Natural killer cell (primary cell): ENCODE measurements at regions not wholly inside any gene's neighbourhood (a gene's known extent, or its start where the extent isn't known, plus 50 kb on each side); places are given as distances from the start of the nearest gene placed in this dataset.

Source experiments
- ATAC-seq, 3 donors: fragments of 150-1000 bp in 2 of 3; fragments of 200-7000 bp in 1 of 3; cut with Tn5 transposase; 1 replicate in 1 of 3; 2 replicates in 2 of 3; pipeline ENCODE4 v1.10.0; 2021; ENCODE audit warnings: mild to moderate bottlenecking in 2 of 3, moderate library complexity in 2 of 3
- DNase-seq, 2 donors: peaks; one replicate each; pipeline versions ENCODE4 v3.0.0 to v3.0.0-alpha.2; 2013 to 2021; ENCODE audit warnings: mixed read lengths in 1 of 2
- H3K27ac ChIP-seq: one replicate; pipeline ENCODE4 v1.5.1; 2013; ENCODE audit warnings: mild to moderate bottlenecking, low read length
- H3K27me3 ChIP-seq: one replicate; pipeline ENCODE4 v1.6.1; 2013; ENCODE audit warnings: low read length; ENCODE audit not compliant: control insufficient read depth, insufficient read depth
- H3K36me3 ChIP-seq: one replicate; pipeline ENCODE4 v1.6.1; 2013; ENCODE audit warnings: low read length; ENCODE audit not compliant: control insufficient read depth, insufficient read depth
- H3K4me1 ChIP-seq: one replicate; pipeline ENCODE4 v1.6.1; 2013; ENCODE audit warnings: low read length; ENCODE audit not compliant: control insufficient read depth, insufficient read depth
- H3K4me3 ChIP-seq: one replicate; pipeline ENCODE4 v1.5.1; 2013; ENCODE audit warnings: low read length
- H3K9me3 ChIP-seq: one replicate; pipeline ENCODE4 v1.6.1; 2013; ENCODE audit warnings: low read length; ENCODE audit not compliant: control insufficient read depth, insufficient read depth
- H3K27ac Mint-ChIP-seq, 2 donors: one replicate each; pipeline ENCODE4 v1.8.0; 2022; ENCODE audit warnings: mild to moderate bottlenecking in 2 of 2, mixed read lengths in 2 of 2, moderate library complexity in 1 of 2
- H3K27me3 Mint-ChIP-seq, 2 donors: one replicate each; pipeline ENCODE4 v1.8.0; 2022; ENCODE audit warnings: low read depth in 2 of 2, mixed read lengths in 2 of 2
- H3K36me3 Mint-ChIP-seq: one replicate; pipeline ENCODE4 v1.8.0; 2022; ENCODE audit warnings: mixed read lengths
- H3K4me1 Mint-ChIP-seq, 2 donors: one replicate each; pipeline ENCODE4 v1.8.0; 2022; ENCODE audit warnings: mixed read lengths in 2 of 2
- H3K4me3 Mint-ChIP-seq: one replicate; pipeline ENCODE4 v1.8.0; 2022; ENCODE audit warnings: mild to moderate bottlenecking, moderate library complexity, mixed read lengths
- H3K9me3 Mint-ChIP-seq, 2 donors: one replicate each; pipeline ENCODE4 v1.8.0; 2022; ENCODE audit warnings: mixed read lengths in 2 of 2
- CTCF ChIP-seq: fragments of 200-600 bp; IDR thresholded peaks from one replicate; pipeline ENCODE4 v1.8.0; 2022; ENCODE audit warnings: antibody characterized with exemption
- WGBS: methylation state at CpG from one replicate; pipeline ENCODE4 v1.1.7; 2013; ENCODE audit warnings: missing lambda C conversion rate; ENCODE audit not compliant: insufficient coverage; 5-methylcytosine and 5-hydroxymethylcytosine counted together
- intact Hi-C: fragments of 100-400 bp; cut with micrococcal nuclease; formaldehyde crosslinking; loops from one replicate; pipeline ENCODE4 v1.14.2; 2022

DNA sequence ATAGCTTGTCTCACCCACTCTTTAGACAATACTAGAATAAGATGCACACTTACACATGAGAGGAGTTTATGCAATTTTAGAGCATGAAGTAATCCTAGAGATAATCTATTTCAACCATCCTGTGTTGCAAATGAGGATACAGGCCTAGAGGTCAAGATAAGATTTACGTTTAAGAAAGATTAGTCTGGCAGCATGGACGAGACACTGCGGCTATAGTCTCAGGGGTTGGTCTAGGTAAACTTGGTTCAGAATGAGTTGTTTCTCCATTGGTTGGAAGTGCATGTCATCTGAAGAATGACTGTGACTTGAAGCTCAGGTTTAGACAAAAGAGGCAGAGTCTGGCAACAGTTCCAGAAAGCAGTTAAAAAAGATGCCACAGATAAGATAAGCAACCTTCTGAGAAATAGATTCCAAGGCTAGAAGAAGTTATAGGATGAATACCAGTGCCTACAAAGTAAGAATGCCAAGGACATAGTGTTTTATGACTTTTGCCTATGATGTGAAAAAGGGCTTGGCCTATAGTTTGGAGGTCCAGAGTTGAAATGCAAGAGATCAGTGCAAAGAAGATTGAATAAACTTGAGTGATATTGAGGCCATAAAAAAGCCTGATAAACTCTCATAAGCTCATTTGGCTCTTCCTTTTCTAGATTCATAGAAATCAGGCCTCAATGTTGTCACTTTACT lies 631.0 kb downstream of the SQOR start:
- no peak for ATAC-seq
- Mint-ChIP-seq H3K4me1 (no peaks in the 10 kb centered on the region), H3K9me3 (peaks cover 5% of the 10 kb centered on the region in 2 donors), H3K36me3 (no peaks in the 10 kb centered on the region), H3K27me3 (no peaks in the 10 kb centered on the region), H3K4me3 (no peak overlapping the region), H3K27ac (no peak overlapping the region)
- Histone ChIP-seq H3K27me3 (no peaks in the 10 kb centered on the region), H3K27ac (no peak overlapping the region), H3K4me3 (no peak overlapping the region), H3K4me1 (no peaks in the 10 kb centered on the region), H3K36me3 (no peaks in the 10 kb centered on the region), H3K9me3 (peaks cover 6% of the 10 kb centered on the region)
- DNase-seq: no peak
- intact Hi-C loops: no loop called here
- 79% methylated on average over 3 of the region's 3 CpGs for WGBS
- TF ChIP-seq CTCF: no peak

GRCh38 chr15:46266661-46267060 lies 631.8 kb downstream of the SQOR start:
- H3K4me3 Mint-ChIP-seq: no peak overlapping the region
- no peak for TF ChIP-seq CTCF
- Histone ChIP-seq H3K9me3 (peaks cover 6% of the 10 kb centered on the region), H3K27me3 (no peaks in the 10 kb centered on the region), H3K4me3 (no peak overlapping the region), H3K4me1 (no peaks in the 10 kb centered on the region), H3K36me3 (no peaks in the 10 kb centered on the region), H3K27ac (no peak overlapping the region)
- 93% methylated on average over 2 of the region's 2 CpGs for WGBS
- DNase-seq: no peak
- no peak for ATAC-seq
- no peak overlapping the region for H3K27ac Mint-ChIP-seq
- H3K4me1 Mint-ChIP-seq: no peaks in the 10 kb centered on the region
- H3K9me3 Mint-ChIP-seq: peaks cover 5 to 7% of the 10 kb centered on the region in 2 donors
- no peaks in the 10 kb centered on the region for H3K27me3 Mint-ChIP-seq
- no peaks in the 10 kb centered on the region for H3K36me3 Mint-ChIP-seq
- intact Hi-C loops: no loop called here

- DNase-seq (no peak), ATAC-seq (no peak)
- H3K9me3 Mint-ChIP-seq: peaks cover 7 to 8% of the 10 kb centered on the region in 2 donors
- no peak for TF ChIP-seq CTCF
- WGBS: 85% methylated on average over 4 of the region's 5 CpGs
- Histone ChIP-seq H3K27ac (no peak overlapping the region), H3K4me3 (no peak overlapping the region), H3K4me1 (no peaks in the 10 kb centered on the region), H3K9me3 (no peaks in the 10 kb centered on the region), H3K27me3 (no peaks in the 10 kb centered on the region), H3K36me3 (no peaks in the 10 kb centered on the region)
- no peak overlapping the region for H3K27ac Mint-ChIP-seq
- H3K4me1 Mint-ChIP-seq: no peaks in the 10 kb centered on the region
- no peaks in the 10 kb centered on the region for H3K27me3 Mint-ChIP-seq
- intact Hi-C loops: no loop called here
- H3K36me3 Mint-ChIP-seq: no peaks in the 10 kb centered on the region
- no peak overlapping the region for H3K4me3 Mint-ChIP-seq
Measured at GRCh38 chr15:46270481-46271147, 635.8 kb downstream of the SQOR start.

DNA sequence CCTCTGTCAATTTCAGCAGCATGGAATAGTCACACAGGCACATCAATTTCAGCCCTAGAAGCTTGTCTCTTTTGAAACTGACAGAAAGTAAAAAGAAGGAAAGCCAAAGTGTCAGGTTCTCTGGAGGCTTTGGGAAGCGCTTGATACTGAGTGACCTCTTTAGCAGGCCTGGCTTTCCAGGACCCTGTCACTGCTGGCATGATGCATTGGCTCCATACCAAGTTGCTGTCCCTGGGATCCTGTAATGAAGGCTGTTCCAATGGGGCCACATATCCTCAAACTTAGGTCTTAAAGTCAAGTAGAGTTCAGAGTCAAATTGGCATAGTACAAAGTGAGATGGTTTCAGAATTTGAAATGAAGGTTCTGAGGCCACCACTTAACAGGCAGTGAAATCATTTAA lies 640.9 kb downstream of the SQOR start:
- intact Hi-C loops: no loop called here
- Histone ChIP-seq H3K36me3 (no peaks in the 10 kb centered on the region), H3K4me3 (no peak overlapping the region), H3K27ac (no peak overlapping the region), H3K4me1 (no peaks in the 10 kb centered on the region), H3K27me3 (no peaks in the 10 kb centered on the region), H3K9me3 (no peaks in the 10 kb centered on the region)
- Mint-ChIP-seq H3K27me3 (no peaks in the 10 kb centered on the region), H3K27ac (no peak overlapping the region), H3K9me3 (peaks cover 5 to 8% of the 10 kb centered on the region in 2 donors), H3K36me3 (peaks cover 6% of the 10 kb centered on the region), H3K4me1 (no peaks in the 10 kb centered on the region), H3K4me3 (no peak overlapping the region)
- DNase-seq (no peak), ATAC-seq (no peak)
- no peak for TF ChIP-seq CTCF
- 88% methylated on average over 1 of the region's 1 CpG for WGBS
